C4-2B (cell line): ENCODE measurements at regions not wholly inside any gene's neighbourhood (a gene's known extent, or its start where the extent isn't known, plus 50 kb on each side); places are given as distances from the start of the nearest gene placed in this dataset.

Source experiments
- H3K27ac ChIP-seq: fragments of 450-650 bp; 2 replicates; pipeline ENCODE4 v1.5.1; 2017
- ZFX ChIP-seq: fragments of 450-650 bp; IDR thresholded peaks from 2 replicates; pipeline ENCODE4 v1.6.1; 2017
- TF ChIP-seq, protein P1 (sequence below): fragments of 450-650 bp; conservative IDR thresholded peaks from 2 replicates; pipeline ENCODE4 v1.5.1; 2017; ENCODE audit warnings: mild to moderate bottlenecking

DNA sequence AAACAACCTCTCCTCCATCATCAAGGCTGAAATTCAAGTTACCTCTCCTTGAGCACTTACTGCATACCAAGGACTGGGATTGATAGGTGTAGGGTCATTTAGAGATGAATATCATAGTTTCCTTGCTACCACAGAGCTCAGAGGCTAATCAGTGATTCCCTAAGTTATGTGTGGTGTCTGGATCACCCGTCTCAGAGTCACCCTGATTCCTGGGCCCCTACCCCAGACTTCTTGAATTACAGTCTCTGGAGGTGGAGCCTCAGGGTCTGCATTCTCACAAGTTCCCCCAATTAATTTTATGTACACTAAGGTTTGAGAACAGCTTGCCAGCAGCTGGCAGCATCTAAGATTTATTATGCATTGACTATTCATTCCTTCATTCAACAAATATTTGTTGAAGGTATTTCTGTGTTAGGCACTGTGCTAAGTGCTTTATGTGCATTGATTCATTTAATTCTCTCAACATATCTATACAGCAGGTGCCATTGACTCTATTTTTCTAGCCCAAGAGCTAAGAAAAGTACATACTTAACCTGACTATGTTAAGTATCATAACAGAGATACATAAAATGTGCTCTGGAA lies 182.9 kb upstream of the FGGY start:
- H3K27ac ChIP-seq = no peak overlapping the region
- TF ChIP-seq, protein P1, sequence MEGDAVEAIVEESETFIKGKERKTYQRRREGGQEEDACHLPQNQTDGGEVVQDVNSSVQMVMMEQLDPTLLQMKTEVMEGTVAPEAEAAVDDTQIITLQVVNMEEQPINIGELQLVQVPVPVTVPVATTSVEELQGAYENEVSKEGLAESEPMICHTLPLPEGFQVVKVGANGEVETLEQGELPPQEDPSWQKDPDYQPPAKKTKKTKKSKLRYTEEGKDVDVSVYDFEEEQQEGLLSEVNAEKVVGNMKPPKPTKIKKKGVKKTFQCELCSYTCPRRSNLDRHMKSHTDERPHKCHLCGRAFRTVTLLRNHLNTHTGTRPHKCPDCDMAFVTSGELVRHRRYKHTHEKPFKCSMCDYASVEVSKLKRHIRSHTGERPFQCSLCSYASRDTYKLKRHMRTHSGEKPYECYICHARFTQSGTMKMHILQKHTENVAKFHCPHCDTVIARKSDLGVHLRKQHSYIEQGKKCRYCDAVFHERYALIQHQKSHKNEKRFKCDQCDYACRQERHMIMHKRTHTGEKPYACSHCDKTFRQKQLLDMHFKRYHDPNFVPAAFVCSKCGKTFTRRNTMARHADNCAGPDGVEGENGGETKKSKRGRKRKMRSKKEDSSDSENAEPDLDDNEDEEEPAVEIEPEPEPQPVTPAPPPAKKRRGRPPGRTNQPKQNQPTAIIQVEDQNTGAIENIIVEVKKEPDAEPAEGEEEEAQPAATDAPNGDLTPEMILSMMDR = no peak
- TF ChIP-seq ZFX = no peak

DNA sequence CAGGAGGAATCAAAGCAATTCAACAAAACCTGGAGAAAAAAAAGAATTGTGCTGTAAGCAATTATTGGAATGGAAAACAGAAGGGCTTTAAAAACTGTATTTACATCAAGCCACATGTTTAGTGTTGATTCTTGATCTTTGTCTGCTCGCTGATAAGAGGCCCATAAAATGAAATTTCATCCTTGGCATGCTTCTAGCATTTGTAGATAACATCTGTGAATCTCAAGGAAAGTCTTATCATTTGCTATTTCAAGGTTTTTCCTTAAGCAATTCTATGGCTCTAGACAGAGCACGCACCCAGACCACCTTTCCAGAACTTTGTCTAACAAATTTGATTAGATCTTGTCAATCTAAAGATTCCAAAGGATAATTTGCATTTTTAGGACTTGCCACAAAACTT lies 181.0 kb upstream of the FGGY start:
- TF ChIP-seq, protein P1 = no peak
- TF ChIP-seq ZFX = no peak
- no peak overlapping the region for H3K27ac ChIP-seq

DNA sequence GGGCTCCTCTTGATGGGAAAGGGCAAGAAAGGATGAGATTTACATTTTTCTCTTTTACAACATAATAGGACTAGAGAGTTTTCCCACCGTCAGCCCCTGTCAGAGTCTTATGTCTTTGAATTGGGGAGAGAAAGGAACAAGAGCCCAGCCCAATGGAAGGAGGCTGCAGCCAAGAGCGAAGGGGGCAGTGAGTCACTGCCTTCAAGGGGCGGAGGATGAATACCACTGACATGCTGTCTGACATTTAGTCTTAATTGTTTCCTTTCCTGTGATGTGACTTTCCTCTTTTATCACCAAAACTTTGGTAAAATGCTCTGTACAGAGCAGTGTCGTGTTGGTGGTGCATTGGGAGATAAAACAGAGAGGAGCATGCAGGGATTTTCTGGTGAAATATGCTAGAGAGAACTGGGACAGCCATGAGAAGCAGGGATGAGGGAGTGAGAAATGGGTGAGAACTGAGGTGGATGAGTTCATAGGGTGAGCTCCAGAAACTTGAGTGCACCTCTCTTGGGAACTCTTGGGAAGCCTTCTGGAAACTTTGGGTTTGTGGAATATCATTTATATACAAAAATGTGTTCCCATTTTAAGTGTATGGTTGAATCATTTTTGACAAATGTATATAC lies 179.9 kb upstream of the FGGY start:
- H3K27ac ChIP-seq = no peak overlapping the region
- TF ChIP-seq, protein P1 = no peak
- TF ChIP-seq ZFX = no peak

DNA sequence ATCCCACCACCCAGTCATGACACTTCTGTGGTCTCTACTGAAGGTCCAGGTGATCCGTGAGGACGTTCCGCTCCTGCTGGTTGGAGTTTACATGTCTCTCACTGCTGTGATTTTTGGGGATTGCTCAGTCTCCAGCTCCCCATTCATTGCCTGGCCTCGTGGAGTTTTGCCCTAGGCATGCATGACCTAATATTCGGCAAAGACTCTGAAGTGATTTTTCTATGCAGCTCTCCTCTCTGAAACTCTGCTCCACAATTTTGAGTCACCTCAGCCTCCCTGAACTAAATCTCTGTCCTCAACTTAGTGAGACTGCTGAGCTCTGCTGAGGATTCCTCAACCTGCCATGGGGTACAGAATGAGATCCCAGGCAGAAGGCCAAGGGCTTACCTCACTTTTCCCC lies 174.4 kb upstream of the FGGY start:
- no peak overlapping the region for H3K27ac ChIP-seq
- TF ChIP-seq ZFX = no peak
- TF ChIP-seq, protein P1 = no peak

DNA sequence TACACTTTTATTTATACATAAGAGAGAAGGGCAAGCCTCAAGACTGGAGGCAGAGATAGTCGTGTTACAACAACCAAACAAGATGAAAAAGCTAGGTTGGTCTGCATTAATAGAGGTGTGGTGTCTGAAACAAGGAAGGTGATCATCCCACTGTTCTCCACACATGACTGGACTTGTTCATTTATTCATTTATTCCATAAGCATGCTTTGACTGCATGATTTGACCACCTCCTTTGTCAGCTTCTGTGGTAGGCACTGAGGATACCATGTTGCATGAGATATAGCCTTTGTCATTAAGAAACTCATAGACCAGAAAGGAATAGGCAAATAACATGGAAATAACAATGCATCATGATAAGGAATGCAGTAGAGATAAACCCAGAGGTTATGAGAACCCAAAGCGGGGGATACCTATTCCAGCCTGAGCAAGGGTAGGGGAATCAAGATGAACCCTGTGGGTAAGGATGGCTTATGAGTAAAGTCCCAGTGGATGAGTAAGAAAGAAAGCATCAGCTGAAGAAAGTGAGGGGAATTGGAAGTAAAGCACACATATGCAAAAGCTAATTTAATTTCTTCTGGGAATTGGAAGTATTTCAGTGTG lies 173.7 kb upstream of the FGGY start:
- no peak for TF ChIP-seq ZFX
- TF ChIP-seq, protein P1 = no peak
- no peak overlapping the region for H3K27ac ChIP-seq

DNA sequence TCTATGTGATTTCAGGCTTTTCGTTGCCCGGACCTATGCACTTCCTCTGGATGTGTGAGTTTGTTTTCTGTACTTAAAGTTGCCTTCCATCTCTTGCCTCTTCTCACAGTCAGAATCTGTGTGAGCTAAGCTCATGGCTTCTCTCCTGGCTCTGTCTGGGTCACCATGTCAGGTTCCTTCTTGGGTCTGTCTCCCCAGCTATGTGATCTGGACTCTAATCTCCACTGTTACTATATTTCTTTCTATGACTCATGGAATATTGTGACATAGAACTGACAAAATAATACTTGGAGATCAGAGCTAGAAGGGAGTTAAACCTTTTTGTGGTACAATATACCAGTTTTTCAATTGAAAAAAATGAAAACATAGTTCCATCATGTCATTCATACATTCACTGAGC lies 172.7 kb upstream of the FGGY start:
- no peak for TF ChIP-seq ZFX
- TF ChIP-seq, protein P1 = no peak
- no peak overlapping the region for H3K27ac ChIP-seq

DNA sequence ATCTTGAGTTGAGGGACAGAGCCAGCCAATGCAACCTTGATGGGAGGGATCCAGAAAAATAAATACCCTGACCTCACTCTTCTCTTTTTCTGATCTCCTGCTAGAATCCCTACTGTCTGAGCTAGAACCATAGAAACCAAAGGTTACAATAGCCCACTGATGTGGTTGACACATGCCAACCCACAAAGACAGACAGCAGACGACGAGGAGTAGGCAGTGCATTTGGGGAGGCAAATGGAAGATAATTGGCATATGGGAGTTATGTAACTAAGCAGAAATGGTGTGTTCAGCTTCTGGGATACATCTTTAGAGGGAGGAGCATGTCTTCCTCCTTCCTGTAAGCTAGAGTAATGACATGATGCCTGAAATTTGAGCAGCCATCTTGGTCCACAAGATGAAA lies 171.7 kb upstream of the FGGY start:
- no peak for TF ChIP-seq ZFX
- TF ChIP-seq, protein P1 = no peak

More for the DNA sequence above, 171.7 kb upstream of the FGGY start:
- no peak overlapping the region for H3K27ac ChIP-seq
